T-helper 22 cell (primary cell): ENCODE measurements at regions not wholly inside any gene's neighbourhood (a gene's known extent, or its start where the extent isn't known, plus 50 kb on each side); places are given as distances from the start of the nearest gene placed in this dataset.
"Not testable (repeated sequence)": the region's sequence is repeated elsewhere in the genome, so short reads cannot be mapped to it uniquely, and the experiment has no call there.

Source experiments
- DNase-seq: peaks from one replicate; pipeline ENCODE4 v3.0.0-alpha.2; 2020; ENCODE audit warnings: low read depth

- DNase-seq: peak; percentile 67
Measured at GRCh38 chr7:66413379-66414114, 208.4 kb downstream of the TPST1 start.

GRCh38 chr7:66415659-66416265, 210.6 kb downstream of the TPST1 start:
- no peak for DNase-seq

GRCh38 chr7:66418537-66418936, 210.1 kb upstream of the KCTD7 start:
- no peak for DNase-seq

- no peak for DNase-seq
Measured at GRCh38 chr7:66419210-66419609, 209.5 kb upstream of the KCTD7 start.

GRCh38 chr7:66421830-66422475, 206.7 kb upstream of the KCTD7 start:
- no peak for DNase-seq

GRCh38 chr7:66423729-66424128, 205.0 kb upstream of the KCTD7 start:
- no peak for DNase-seq

GRCh38 chr7:66426332-66426731, 202.3 kb upstream of the KCTD7 start:
- DNase-seq: no peak

- DNase-seq: no peak
Measured at GRCh38 chr7:66426996-66427395, 201.7 kb upstream of the KCTD7 start.

- DNase-seq: no peak
Measured at GRCh38 chr7:66427956-66428355, 200.7 kb upstream of the KCTD7 start.

- DNase-seq: no peak
Measured at GRCh38 chr7:66429498-66430163, 199.1 kb upstream of the KCTD7 start.

GRCh38 chr7:66430164-66430545, 198.5 kb upstream of the KCTD7 start:
- DNase-seq: no peak

- not testable (repeated sequence) for DNase-seq
Measured at GRCh38 chr7:66438703-66439405, 189.8 kb upstream of the KCTD7 start.

- no peak for DNase-seq
Measured at GRCh38 chr7:66442385-66442784, 186.3 kb upstream of the KCTD7 start.

GRCh38 chr7:66443946-66444345, 184.7 kb upstream of the KCTD7 start:
- DNase-seq: no peak

GRCh38 chr7:66447007-66447406, 181.7 kb upstream of the KCTD7 start:
- DNase-seq: not testable (repeated sequence)

GRCh38 chr7:66450814-66451213, 177.9 kb upstream of the KCTD7 start:
- DNase-seq: not testable (repeated sequence)

- not testable (repeated sequence) for DNase-seq
Measured at GRCh38 chr7:66451713-66452112, 177.0 kb upstream of the KCTD7 start.

GRCh38 chr7:66452165-66452564, 176.5 kb upstream of the KCTD7 start:
- no peak for DNase-seq

GRCh38 chr7:66453340-66453739, 175.3 kb upstream of the KCTD7 start:
- DNase-seq: no peak

- no peak for DNase-seq
Measured at GRCh38 chr7:66454600-66455225, 174.0 kb upstream of the KCTD7 start.

GRCh38 chr7:66455432-66455831, 173.2 kb upstream of the KCTD7 start:
- not testable (repeated sequence) for DNase-seq

- not testable (repeated sequence) for DNase-seq
Measured at GRCh38 chr7:66456431-66456830, 172.2 kb upstream of the KCTD7 start.
